LNCaP clone FGC (cell line): ENCODE measurements at regions not wholly inside any gene's neighbourhood (a gene's known extent, or its start where the extent isn't known, plus 50 kb on each side); places are given as distances from the start of the nearest gene placed in this dataset.

ENCODE experiments used
- DNase-seq: peaks from one replicate; pipeline ENCODE4 v3.0.0-alpha.2; 2011; ENCODE audit warnings: low read depth
- H3K4me3 ChIP-seq: 2 replicates; pipeline ENCODE4 v1.5.1; 2011; ENCODE audit warnings: mild to moderate bottlenecking, low read depth, low read length, control low read depth
- TF ChIP-seq, protein P1 (sequence below): IDR thresholded peaks from 2 replicates; pipeline ENCODE4 v1.5.1; 2012; ENCODE audit warnings: mild to moderate bottlenecking; ENCODE audit not compliant: control insufficient read depth, insufficient read depth; ENCODE audit errors: extremely low read depth

DNA sequence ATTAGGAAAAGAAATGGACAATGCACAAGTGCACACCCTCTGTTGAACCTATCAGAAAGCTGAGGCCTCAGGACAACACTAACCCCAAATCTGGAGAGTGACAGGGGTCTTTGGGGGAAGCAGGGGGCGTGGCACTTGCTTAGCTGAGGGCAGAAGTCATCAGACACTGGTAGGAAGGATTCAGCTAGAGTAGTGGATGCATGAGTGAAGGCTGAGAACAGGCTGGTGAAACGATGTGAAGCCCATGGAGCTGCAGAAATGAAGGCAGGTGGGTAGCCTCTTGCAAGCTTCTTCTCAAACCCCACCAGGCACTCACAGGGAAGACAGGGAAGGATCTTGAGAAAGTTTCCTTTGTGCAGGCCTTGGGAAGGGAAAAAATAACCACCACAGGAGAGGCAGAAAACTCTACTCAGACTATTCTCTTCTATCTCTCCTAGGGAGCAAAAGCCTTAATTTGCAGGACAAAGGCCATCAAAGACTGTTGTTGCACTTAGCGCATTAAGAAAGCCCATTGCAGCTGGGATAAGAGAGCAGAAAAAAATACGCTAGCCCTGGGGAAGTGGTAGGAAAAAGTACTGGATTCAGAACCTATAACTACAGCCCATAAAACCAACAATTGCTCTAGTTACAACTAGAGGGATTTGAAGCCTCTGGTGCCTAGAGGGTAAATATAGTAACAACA is 193.3 kb upstream of the ZNF536 start:
- H3K4me3 ChIP-seq = no peak overlapping the region
- TF ChIP-seq, protein P1, sequence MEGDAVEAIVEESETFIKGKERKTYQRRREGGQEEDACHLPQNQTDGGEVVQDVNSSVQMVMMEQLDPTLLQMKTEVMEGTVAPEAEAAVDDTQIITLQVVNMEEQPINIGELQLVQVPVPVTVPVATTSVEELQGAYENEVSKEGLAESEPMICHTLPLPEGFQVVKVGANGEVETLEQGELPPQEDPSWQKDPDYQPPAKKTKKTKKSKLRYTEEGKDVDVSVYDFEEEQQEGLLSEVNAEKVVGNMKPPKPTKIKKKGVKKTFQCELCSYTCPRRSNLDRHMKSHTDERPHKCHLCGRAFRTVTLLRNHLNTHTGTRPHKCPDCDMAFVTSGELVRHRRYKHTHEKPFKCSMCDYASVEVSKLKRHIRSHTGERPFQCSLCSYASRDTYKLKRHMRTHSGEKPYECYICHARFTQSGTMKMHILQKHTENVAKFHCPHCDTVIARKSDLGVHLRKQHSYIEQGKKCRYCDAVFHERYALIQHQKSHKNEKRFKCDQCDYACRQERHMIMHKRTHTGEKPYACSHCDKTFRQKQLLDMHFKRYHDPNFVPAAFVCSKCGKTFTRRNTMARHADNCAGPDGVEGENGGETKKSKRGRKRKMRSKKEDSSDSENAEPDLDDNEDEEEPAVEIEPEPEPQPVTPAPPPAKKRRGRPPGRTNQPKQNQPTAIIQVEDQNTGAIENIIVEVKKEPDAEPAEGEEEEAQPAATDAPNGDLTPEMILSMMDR = no peak
- DNase-seq = no peak

DNA sequence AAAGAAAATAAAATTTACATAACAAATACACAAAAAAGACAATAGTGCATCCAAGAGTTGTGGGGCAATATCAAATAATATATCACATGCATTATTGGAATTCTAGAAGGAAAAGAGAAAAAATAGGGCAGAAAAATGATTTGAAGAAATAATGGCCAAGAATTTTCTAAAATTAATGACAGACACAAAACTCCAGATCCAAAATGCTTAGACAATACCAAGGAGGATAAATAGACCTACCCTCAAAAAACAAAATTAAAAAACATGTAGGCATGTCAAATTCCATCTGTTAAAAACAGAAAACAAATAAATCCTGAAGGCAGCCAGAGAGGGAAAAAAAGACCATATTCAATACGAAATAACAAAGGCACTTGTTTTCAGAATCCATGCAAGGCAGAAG is 191.5 kb upstream of the ZNF536 start:
- TF ChIP-seq, protein P1 = no peak
- no peak for DNase-seq
- no peak overlapping the region for H3K4me3 ChIP-seq

DNA sequence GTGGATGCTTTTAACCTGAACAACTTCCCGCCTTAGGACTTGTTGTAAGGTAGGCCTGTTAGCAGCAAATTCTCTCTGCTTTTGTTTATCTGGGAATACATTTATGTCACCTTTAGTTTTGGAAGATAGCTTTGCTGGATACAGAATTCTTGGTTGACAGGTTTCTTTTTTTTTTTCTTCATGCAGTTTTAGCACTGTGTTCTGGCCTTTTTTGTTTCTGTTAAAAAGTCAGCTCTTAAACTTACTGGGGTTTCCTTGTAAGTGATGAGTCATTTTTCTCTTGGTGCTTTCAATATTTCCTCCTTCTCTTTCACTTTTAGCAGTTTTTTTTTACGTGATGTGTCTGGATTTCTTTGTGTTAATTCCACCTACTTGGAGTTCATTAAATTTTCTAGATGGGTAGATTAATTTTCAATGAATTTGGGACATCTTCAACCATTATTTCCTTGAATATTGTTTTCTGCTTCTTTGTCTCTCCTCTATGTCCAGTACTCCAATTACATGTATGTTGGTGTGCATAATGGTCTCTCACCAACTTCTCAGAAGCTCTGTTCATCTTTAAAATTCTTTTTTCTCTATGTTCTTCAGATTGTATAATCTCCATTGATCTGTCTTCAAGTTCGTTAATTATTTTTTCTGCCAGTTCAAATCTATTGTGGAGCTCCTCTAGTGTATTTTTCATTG is 188.2 kb upstream of the ZNF536 start:
- DNase-seq = no peak
- H3K4me3 ChIP-seq = no peak overlapping the region
- TF ChIP-seq, protein P1 = no peak

DNA sequence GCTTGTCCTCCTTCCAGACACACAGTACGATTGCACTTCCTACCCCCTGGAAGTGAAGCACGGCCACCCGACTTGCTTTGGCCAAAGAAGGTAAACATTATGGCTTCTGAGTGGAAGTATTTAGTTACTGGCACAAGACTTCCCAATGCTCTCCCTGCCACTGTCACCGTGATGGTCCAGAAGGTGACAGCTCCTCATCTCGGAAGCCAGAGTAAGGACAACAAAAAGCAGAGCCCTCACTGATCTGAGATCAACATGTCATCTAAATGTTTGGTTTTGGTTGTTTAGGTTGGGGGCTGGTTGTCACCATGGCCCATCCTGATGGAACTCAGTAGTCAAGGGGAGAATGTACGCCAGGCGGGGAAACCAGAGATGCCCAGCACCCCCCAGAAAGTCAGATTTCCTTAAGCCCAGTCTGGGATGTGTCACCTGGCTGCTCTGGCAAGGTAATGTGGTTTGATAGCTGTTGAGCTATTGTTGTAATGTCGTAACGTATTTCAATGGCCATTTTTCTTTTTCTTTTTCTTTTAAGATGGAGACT is 170.1 kb upstream of the ZNF536 start:
- H3K4me3 ChIP-seq = no peak overlapping the region
- TF ChIP-seq, protein P1 = no peak
- no peak for DNase-seq

DNA sequence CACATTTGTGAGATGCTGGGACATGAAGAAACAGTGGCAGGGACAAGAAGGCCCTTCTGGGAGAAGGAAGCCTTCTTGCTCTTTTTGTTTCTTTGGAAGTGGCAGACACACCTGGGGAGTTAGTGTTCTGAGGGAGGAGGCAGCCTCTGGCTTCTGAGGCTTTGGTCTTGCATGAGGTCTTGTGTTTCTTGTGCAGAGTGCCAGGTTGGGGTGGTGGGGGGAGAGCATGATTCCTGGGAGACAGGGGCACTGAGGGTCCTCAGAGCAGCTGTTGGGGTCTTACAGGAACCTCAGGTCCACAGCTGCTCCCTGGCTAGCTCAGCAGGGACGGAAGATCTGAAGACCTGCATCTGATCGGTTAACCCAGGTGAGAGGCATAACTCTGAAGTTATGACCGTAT is 167.5 kb upstream of the ZNF536 start:
- TF ChIP-seq, protein P1 = no peak
- no peak overlapping the region for H3K4me3 ChIP-seq
- no peak for DNase-seq

DNA sequence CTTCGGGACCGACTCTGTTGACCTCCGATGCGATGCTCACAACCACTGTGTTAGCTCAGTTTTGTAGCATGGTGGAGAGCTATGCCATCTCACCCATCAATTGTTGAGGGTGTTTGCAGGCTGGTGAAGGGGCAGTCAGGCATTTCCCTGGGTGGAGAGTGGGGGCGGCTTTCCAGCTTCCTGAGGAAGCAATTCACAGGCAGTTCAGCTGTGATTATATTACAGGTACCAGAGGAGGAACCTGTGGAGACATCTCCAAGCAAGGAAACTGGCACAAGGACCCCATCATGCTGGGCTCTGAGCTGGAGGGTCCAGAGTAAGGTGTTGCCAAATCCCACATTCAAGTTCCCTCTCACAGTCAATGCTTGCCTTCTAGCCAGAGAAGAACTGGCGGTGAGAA is 166.0 kb upstream of the ZNF536 start:
- TF ChIP-seq, protein P1 = no peak
- DNase-seq = no peak

More for the DNA sequence above, 166.0 kb upstream of the ZNF536 start:
- H3K4me3 ChIP-seq = no peak overlapping the region
